ENCODE measurements at regions not wholly inside any gene's neighbourhood (a gene's known extent, or its start where the extent isn't known, plus 50 kb on each side); places are given as distances from the start of the nearest gene placed in this dataset.

DNA sequence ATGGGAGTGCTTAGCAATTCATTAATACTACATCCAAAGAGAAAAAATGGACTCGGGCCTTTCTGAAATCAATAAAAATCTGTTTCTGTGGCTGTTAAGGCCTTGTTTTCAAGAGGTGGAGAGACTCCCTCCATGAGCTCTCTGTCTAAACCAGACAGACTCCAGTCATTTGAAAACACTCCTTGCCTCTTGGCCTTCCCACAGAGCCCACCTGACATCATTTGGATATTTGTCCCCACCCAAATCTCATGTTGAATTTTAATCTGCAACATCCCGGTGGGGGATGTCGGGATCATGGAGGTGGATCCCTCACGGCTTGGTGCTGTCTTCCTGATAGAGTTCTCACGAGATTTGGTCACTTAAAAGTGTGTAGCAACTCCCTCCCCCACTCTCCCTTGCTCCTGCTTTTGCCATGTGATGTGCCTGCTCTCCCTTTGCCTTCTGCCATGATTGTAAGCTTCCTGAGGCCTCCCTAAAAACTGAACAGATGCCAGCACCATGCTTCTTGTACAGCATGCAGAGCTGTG, 226.3 kb downstream of the TBXT start:
- no peak for TF ChIP-seq EZH2phosphoT487 (IDR thresholded peaks at IDR 0.05; ENCODE audit: insufficient read depth, low read depth)
- TF ChIP-seq EZH2 (IDR thresholded peaks at IDR 0.05; ENCODE audit: insufficient read depth, poor library complexity, severe bottlenecking): no peak
